ENCODE measurements at regions not wholly inside any gene's neighbourhood (a gene's known extent, or its start where the extent isn't known, plus 50 kb on each side); places are given as distances from the start of the nearest gene placed in this dataset.
"Not testable (repeated sequence)": the region's sequence is repeated elsewhere in the genome, so short reads cannot be mapped to it uniquely, and the experiment has no call there.

DNA sequence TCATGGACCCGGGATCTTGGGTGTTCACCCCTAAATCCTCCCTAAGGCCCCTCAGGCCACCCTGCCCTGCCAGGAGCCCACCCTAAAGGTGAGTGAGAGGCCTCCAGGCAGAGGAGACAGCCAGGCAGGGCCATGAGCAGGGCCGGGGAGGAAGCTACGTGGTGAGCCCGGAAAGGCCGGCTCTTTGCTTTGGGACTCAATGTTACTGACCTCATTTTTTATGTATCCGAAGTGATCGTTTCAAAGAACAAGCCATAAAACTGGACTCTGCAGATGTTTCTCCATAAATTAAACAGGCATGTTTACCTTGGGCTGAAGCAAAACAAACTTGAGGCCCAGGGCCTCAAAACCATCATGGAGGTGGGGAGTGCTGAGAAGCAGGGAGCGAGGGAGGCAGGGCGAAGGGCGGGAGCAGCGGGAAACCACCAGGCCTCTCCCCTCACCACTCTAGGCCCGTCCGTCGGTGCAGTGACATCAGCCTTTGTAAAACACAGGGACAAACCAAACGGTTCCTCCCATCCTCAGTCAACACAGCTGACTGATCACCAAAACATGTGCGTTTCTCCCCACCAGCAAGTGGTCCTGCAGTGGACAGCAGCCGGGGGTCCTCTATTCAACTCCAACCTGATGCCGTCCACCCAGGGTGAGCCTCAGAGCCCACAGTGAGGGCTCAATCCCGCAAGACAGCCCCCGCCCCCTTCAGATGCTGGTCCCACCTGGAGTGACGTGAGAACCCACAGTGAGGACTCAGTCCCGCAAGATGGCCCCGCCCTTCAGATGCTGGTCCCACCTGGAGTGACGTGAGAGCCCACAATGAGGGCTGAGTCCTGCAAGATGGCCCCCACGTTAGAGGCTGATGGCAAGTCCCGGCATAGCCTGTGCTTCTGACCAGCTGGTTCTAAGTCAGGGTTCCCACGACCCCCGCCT, 102.9 kb upstream of the LRPAP1 start:
- no peak for TF ChIP-seq JUND (IDR thresholded peaks at IDR 0.05; ENCODE audit: low read depth)
- DNase-seq (ENCODE audit: low read depth in 1 of 2, low spot score in 1 of 2), result no peak
- in situ Hi-C loops (cut with HindIII; ENCODE audit: low pct_unique_long_range_greater_than_20kb, low sequenced_read_pairs), result no loop called here

DNA sequence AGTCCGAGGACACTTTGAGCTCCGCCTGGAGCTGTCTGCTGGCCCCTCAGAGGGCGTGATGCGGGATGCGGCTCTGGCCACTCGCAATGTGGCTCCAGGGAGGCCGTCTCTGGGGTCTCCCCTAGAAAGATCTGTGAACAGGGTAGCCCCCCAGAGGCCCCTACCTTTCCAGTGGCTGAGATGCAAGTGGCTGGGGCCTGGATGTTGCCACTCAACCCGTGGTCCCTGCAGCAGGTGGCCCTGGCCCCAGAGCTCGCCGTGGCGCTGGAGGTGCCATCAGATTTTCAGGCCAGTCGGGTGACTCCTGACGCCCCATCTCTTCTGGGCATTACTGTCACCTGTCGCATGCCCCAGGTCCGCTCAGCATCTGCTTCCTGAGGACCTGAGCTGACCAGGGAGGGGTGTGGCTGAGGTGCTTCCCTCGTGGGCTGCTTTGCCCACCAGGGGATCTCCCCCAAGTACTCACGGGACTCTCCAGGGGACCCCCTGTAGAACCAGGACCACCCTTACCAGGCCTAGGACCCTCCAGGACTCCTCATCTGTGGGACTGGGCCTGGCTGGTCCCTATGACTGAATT, 102.1 kb upstream of the LRPAP1 start:
- no peak for TF ChIP-seq JUND (IDR thresholded peaks at IDR 0.05; ENCODE audit: low read depth)
- DNase-seq (ENCODE audit: low read depth in 1 of 2, low spot score in 1 of 2), result no peak
- in situ Hi-C loops (cut with HindIII; ENCODE audit: low pct_unique_long_range_greater_than_20kb, low sequenced_read_pairs), result no loop called here

GRCh38 chr4:3633277-3633676, 101.1 kb upstream of the LRPAP1 start:
- DNase-seq (ENCODE audit: low read depth in 1 of 2, low spot score in 1 of 2); in situ Hi-C loops (cut with HindIII; ENCODE audit: low pct_unique_long_range_greater_than_20kb, low sequenced_read_pairs): not testable (repeated sequence)

DNA sequence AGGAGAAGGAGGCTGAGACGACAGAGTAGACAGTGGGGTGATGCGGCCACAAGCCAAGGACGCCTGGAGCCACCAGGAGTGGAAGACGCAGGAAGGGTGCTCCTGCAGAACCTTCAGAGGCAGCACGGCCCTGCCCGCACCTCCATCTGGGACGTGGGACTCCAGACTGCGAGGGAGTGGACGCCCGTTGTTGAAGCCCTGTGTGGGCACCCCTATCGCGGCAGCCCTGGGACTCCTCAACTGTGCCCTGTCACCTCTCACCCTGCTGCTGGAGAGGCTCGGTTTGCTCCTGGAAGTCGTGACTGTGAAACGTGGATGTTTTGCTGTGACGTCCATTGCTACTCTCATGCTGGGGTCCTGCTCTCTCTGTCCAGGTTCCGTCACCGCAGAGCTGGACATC, 100.6 kb upstream of the LRPAP1 start:
- in situ Hi-C loops (cut with HindIII; ENCODE audit: low pct_unique_long_range_greater_than_20kb, low sequenced_read_pairs); DNase-seq (ENCODE audit: low read depth in 1 of 2, low spot score in 1 of 2): not testable (repeated sequence)

DNA sequence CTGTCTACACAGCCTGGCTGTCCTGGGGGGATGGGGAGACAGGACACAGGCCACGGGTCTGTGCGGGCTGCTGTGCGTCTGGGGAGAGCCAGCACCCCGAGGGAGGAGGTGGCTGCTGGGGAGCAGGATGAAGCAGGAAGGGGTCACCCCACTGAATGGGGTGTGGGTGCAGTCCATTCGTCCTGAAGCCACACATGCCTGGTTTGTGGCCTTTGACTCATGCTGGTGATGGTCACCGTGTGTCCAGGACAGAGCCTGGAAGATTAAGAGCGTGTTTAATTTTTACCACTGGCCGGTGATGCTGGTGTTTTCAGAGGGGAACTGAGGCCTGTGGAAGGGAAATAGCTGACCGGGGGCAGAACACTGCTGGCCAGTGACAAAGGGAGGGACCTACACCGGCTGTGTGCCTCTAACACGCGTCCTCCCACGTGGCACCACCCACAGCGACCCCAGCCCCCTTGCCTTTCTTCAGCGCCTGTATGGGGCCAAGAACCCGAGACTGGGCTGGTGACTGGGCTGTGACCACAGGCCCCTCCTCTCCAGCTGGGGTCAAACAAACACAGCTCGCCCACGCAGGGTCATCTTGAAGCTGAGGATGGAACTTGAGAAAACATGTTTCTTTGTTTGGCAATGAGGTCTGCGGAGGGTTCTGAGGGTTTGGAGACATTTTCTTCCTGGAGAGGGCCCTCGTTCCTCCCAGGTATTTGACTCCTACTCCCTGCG, 99.5 kb upstream of the LRPAP1 start:
- in situ Hi-C loops (cut with HindIII; ENCODE audit: low pct_unique_long_range_greater_than_20kb, low sequenced_read_pairs); DNase-seq (ENCODE audit: low read depth in 1 of 2, low spot score in 1 of 2): not testable (repeated sequence)

GRCh38 chr4:3630598-3631543, 98.6 kb upstream of the LRPAP1 start:
- no peak for TF ChIP-seq JUND (IDR thresholded peaks at IDR 0.05; ENCODE audit: low read depth)
- no peak for DNase-seq (ENCODE audit: low read depth in 1 of 2, low spot score in 1 of 2)
- in situ Hi-C loops (cut with HindIII; ENCODE audit: low pct_unique_long_range_greater_than_20kb, low sequenced_read_pairs), result no loop called here

GRCh38 chr4:3630136-3630597, 97.9 kb upstream of the LRPAP1 start:
- TF ChIP-seq JUND (IDR thresholded peaks at IDR 0.05; ENCODE audit: low read depth), result no peak
- no peak for DNase-seq (ENCODE audit: low read depth in 1 of 2, low spot score in 1 of 2)
- in situ Hi-C loops (cut with HindIII; ENCODE audit: low pct_unique_long_range_greater_than_20kb, low sequenced_read_pairs), result no loop called here

DNA sequence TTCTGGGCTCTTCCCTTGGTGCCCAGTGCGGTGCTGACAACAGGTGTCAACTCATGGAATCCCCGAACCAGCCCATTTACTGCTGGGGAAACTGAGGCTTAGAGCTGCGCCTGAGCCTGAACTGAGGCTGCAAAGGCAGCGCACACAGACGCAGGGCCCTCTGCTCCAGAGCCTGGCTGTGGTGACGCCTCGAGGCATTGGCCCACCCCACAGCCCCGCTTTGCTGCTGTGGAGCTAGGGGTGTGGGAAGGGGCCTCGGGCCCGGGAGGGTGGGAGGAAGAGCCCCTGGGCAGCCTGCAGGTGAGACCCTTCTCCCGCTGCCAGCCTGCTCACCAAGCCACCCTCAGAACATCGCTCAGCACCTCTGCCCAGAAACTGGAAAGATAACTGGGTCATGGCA, 97.4 kb upstream of the LRPAP1 start:
- in situ Hi-C loops (cut with HindIII; ENCODE audit: low pct_unique_long_range_greater_than_20kb, low sequenced_read_pairs), result no loop called here
- no peak for DNase-seq (ENCODE audit: low read depth in 1 of 2, low spot score in 1 of 2)
- no peak for TF ChIP-seq JUND (IDR thresholded peaks at IDR 0.05; ENCODE audit: low read depth)

DNA sequence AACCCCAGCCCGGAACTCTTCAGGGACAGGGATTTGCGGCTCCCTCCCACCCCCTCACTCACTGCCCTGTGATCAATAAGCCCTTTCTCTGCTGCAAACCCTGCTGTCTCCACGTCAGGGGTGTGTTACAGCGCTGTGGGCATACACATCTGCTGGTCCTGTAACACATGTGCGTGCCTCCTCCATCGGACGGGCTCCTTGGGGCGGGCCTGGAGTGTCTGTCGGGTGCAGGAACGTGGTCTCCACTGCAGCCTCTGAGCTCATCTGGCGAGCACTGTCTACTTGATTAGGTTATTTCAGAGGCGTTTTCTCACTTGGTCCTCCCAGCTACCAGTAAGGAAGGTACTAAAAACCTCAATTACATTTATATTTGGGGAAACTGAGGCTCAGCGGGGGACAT, 97.0 kb upstream of the LRPAP1 start:
- in situ Hi-C loops (cut with HindIII; ENCODE audit: low pct_unique_long_range_greater_than_20kb, low sequenced_read_pairs); DNase-seq (ENCODE audit: low read depth in 1 of 2, low spot score in 1 of 2): not testable (repeated sequence)

- in situ Hi-C loops (cut with HindIII; ENCODE audit: low pct_unique_long_range_greater_than_20kb, low sequenced_read_pairs), result no loop called here
- TF ChIP-seq JUND (IDR thresholded peaks at IDR 0.05; ENCODE audit: low read depth), result no peak
- DNase-seq (ENCODE audit: low read depth in 1 of 2, low spot score in 1 of 2), result no peak
Measured at GRCh38 chr4:3628868-3629175, 96.6 kb upstream of the LRPAP1 start.

- DNase-seq (ENCODE audit: low read depth in 1 of 2, low spot score in 1 of 2); in situ Hi-C loops (cut with HindIII; ENCODE audit: low pct_unique_long_range_greater_than_20kb, low sequenced_read_pairs): not testable (repeated sequence)
Measured at GRCh38 chr4:3627967-3628867, 96.0 kb upstream of the LRPAP1 start.

- DNase-seq (ENCODE audit: low read depth in 1 of 2, low spot score in 1 of 2); in situ Hi-C loops (cut with HindIII; ENCODE audit: low pct_unique_long_range_greater_than_20kb, low sequenced_read_pairs): not testable (repeated sequence)
Measured at GRCh38 chr4:3627456-3627855, 95.2 kb upstream of the LRPAP1 start.

GRCh38 chr4:3626131-3626884, 94.1 kb upstream of the LRPAP1 start:
- in situ Hi-C loops (cut with HindIII; ENCODE audit: low pct_unique_long_range_greater_than_20kb, low sequenced_read_pairs); DNase-seq (ENCODE audit: low read depth in 1 of 2, low spot score in 1 of 2): not testable (repeated sequence)

DNA sequence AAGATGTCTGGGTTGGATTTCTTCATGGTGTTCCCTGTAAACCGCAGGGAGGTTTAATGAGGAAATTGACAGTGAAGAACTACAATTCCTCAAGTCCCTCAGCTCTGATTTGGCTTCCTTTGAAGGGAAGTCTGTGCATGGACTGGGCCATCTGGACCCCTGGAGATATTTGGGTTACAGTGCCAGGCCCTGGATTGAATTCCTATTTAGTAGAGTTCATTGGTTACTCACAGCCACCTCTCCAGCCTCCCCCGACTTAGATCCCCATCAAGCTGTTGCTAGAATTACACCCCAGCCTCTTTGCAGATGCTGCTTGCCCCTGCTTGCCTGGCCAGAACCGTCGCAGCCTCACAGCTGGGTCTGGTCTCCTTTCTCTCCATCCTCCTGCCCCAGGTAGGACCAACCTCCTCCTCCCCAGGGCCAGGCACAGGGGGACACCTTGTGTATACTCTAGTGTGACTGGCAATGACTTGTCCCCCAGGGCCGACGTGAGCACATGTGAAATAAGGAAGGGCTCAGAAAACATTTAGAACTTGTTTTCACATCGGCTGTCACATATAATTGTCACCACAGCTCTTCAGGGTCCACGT, 93.2 kb upstream of the LRPAP1 start:
- DNase-seq (ENCODE audit: low read depth in 1 of 2, low spot score in 1 of 2); in situ Hi-C loops (cut with HindIII; ENCODE audit: low pct_unique_long_range_greater_than_20kb, low sequenced_read_pairs): not testable (repeated sequence)

DNA sequence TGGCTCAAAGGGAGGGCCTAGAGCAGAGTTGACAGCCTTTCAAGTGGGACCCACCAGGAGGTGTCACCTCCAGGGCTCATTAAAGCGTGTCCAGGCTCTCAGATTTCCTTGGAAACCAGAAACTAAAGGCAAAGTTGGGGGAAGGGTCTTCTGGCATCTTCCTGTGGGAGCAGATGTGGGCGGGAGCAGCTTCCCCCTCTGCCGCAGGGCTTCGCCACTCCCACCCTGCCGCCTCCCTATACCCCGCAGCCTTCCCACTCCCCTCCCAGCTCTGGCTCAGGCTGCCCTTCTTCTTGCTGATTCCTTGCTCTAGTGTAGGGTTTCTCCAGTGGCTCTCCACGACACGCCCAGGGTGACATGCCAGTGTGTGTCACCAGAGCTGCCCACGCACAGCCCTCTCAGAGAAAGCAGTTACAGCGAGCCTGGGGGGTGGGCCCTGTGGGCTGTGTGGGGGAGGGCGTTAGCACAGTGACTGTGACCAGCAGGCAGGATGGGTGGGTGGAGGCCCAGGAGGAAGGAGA, 91.6 kb upstream of the LRPAP1 start:
- DNase-seq (ENCODE audit: low read depth in 1 of 2, low spot score in 1 of 2), result not testable (repeated sequence)

More for the DNA sequence above, 91.6 kb upstream of the LRPAP1 start:
- in situ Hi-C loops (cut with HindIII; ENCODE audit: low pct_unique_long_range_greater_than_20kb, low sequenced_read_pairs), result not testable (repeated sequence)
